GOT3 (cell line): ENCODE measurements at regions not wholly inside any gene's neighbourhood (a gene's known extent, or its start where the extent isn't known, plus 50 kb on each side); places are given as distances from the start of the nearest gene placed in this dataset.
"Not testable (repeated sequence)": the region's sequence is repeated elsewhere in the genome, so short reads cannot be mapped to it uniquely, and the experiment has no call there.

Experiments used
- DNase-seq: peaks from one replicate; lab custom pipeline; 2025; ENCODE audit warnings: mixed read lengths; lab: John Stamatoyannopoulos, UW

DNA sequence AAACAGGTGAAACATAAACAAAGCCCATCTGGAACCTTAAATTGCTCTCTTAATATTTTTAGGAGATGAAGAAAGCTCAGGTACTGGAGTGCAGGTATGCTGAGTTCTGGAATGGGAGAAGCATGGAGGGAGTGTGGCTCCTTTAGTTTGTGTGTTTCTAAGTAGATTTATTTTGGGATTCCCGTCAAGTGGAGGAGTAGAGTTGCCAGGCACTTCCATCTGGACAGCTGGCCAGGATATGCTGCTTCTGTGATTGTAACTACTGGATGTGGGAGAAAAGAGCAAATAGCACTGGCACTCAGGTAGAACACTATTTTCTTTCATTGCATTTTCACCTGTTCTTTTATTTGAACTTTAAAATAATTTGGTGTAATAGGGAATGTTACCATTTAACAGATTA is 182.3 kb upstream of the MAST4 start:
- no peak for DNase-seq

DNA sequence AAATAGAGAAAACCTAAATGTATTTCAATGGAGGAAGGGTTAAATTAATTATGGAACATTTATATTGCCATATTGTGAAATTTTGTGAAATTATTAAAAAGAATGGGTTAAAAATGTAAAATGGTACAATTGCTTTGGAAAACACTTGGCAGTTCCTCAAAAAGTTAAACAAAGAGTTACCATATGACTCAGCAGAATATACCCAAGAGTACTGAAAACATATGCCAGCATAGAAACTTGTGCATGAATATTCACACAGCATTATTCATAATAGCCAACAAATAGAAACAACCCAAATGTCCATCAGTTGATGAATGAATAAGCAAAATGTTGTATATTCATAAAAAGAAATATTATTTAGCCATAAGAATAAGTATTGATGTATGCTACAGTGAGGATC is 181.0 kb upstream of the MAST4 start:
- no peak for DNase-seq

- DNase-seq, result no peak
These were observed 179.5 kb upstream of the MAST4 start for GRCh38 chr5:66416698-66417097.

DNA sequence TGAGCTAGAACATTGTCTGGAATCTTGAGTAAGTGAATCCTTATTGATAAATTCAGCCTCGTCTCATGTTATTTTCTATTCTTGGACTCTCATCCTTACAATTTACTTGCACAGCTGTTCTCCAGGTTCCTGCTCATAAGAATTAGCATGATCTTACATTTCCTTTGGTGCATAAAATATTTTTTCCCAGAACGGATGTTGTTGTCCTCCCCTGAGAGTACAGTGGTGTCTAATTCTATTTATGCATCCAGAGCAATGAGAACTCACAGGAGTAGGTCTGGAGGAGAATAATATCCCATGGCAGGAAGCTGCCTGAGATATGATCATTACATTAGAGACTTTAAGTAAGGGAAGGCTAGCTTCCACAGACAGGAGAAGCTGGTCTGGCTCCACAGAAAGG is 178.4 kb upstream of the MAST4 start:
- DNase-seq, result no peak

DNA sequence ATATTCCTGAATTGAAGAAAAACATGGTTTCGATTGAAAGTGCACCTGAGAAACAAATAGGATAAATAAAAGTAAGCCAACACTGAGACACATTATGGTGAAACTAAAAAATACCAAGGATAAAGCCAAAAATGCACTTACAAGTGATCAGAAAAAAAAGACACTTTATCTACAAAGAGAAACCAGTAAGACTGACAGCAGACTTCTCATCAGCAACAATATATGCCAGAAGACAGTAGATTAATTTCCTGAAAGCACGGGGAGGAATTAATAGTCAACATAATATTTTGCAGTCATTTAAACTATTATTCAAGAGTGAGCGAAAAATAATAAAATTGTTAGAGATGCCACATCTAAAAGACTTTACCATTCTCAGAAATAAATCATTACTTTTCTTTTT is 172.7 kb upstream of the MAST4 start:
- no peak for DNase-seq

DNA sequence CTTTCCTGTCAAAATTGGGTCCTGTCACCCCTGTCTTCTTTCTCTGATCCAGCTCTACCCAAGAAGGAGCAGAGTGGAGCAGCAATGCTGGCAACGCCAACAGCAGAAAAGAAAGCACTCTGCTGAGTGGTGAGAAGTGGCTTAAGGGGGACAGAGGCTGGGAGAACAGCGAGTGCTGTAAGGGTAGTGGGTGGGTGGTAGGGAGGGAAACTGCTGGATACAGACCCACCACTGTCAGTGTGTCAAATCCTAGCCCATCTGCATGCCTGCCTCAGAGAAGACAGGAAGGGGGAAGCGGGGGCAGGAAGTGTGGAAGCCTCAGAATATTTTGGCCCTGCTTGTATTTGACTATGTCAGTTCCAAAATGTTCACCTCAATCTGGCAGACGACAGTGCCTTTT is 170.4 kb upstream of the MAST4 start:
- DNase-seq, result no peak

- no peak for DNase-seq
These were observed 169.7 kb upstream of the MAST4 start for GRCh38 chr5:66426259-66427138.

GRCh38 chr5:66427139-66427442 is 169.1 kb upstream of the MAST4 start:
- DNase-seq, result no peak

DNA sequence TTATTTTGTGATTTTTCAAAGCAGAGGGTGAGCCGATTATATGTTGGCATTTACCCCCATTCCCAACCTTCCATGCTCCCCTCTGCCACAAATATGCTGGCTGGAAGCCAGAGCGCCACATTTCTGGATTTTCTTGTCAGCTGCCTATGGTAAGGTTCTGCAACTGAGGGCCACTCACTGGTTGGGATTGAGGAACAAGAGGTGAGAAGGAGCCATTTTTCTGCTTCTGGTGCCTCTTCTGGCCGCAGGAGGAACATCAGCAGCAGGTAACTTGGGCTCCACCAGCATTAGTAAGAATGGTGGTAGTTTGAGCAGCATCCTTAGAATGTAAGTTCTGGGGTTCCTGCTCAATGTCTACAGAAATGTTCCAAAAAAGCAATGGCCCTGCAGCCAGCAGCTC is 159.5 kb upstream of the MAST4 start:
- DNase-seq, result no peak

DNA sequence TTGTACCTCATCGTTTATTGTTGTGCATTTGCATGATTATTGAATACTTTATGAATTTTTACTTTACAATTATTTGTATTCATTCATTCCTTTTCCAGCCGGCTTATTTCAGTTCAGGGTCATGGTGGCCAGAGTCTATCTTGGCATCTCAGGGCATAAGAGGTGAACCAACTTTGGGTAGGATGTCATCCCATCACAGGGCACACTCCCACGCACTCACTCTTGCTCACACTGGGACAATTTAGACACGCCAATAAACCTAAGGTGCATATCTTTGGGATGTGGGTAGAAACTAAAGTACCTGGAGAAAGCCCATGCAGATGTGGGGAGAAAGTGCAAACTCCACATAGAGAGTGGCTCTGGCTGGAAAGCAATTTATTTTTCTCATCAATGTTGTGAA is 158.1 kb upstream of the MAST4 start:
- DNase-seq, result no peak

- DNase-seq, result no peak
These were observed 157.5 kb upstream of the MAST4 start for GRCh38 chr5:66438696-66439095.

GRCh38 chr5:66440202-66440680 is 156.0 kb upstream of the MAST4 start:
- DNase-seq, result no peak

DNA sequence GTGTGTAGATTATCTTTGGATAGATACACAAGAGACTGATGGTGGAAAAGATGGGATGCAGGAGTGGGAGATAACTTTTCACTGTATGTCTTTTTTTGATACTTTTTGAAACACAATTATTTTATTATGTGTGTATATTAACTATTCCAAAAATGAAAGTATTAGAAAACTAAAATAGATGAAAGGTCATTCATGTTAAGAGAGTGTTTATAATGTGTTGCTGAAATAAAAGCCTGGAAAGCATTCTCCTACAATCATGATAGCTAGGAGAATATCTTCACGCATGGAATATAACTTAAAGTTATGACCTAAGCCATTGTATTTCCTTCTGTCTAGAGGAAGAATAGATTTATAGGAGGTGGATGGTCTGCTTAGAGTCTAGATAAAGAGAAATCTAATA is 154.8 kb upstream of the MAST4 start:
- DNase-seq, result no peak

GRCh38 chr5:66442951-66443445 is 153.2 kb upstream of the MAST4 start:
- DNase-seq, result no peak

GRCh38 chr5:66443462-66444130 is 152.6 kb upstream of the MAST4 start:
- DNase-seq, result no peak

DNA sequence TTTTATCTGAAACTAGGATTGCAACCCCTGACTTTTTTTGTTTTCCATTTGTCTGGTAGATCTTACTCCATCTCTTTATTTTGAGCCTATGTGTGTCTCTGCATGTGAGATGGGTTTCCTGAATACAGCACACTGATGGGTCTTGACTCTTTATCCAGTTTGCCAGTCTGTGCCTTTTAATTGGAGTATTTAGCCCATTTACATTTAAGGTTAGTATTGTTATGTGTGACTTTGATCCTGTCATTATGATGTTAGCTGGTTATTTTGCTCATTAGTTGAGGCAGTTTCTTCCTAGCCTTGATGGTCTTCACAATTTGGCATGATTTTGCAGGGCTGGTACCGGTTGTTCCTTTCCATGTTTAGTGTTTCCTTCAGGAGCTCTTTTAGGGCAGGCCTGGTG is 148.1 kb upstream of the MAST4 start:
- not testable (repeated sequence) for DNase-seq

DNA sequence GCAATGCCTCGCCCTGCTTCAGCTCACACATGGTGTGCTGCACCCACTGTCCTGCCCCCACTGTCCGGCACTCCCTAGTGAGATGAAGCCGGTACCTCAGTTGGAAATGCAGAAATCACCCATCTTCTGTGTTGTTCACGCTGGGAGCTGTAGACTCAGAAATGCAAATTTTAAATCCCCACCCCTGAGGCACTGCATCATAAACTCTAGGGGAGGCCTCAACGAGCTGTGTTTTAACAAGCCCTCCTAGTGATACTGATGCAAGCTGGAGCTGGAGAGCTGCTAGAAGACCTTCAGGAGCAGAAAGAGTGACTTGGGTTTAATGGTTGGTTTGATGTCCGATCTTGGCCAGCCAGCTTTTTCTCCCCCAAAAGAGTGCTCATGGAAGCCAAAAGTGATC is 146.0 kb upstream of the MAST4 start:
- no peak for DNase-seq

DNA sequence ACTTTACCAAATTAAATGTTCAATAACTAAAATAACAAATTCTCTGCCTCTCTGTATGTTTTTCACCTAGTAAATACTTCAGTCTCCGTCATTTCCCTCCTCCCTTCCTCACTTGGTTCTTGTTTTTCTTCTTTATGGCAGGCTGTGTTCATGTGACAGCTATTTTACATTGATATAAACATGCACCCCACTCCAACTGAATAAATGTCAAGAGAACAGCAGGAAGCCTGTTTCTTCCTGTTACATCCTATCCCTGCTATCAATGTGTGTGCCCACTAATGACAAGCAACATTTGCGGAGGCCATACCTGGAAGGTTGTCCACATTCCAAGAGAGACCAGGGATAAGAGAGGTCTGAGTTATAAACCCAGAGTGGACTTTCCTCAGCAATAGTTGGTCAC is 145.2 kb upstream of the MAST4 start:
- no peak for DNase-seq

DNA sequence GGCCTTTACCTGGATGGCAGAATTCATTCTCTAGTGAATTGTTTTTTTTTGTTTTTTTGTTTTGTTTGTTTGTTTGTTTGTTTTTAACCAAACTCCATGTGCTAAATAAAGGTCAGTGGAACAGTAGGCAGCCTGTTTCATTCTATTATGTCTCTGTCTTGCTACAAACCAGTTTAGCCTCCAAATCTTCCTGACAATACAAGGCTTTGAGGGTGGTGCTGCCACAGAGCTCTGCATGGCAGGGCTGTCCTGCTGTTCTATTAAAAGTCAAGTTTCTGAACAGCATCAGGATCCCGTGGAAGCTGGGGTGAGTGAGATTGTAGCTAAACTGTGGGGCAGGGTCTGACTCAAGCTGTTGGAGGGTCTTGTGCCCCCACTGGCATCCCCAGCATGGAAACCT is 144.1 kb upstream of the MAST4 start:
- DNase-seq, result no peak

GRCh38 chr5:66454186-66455078 is 141.8 kb upstream of the MAST4 start:
- DNase-seq, result no peak

DNA sequence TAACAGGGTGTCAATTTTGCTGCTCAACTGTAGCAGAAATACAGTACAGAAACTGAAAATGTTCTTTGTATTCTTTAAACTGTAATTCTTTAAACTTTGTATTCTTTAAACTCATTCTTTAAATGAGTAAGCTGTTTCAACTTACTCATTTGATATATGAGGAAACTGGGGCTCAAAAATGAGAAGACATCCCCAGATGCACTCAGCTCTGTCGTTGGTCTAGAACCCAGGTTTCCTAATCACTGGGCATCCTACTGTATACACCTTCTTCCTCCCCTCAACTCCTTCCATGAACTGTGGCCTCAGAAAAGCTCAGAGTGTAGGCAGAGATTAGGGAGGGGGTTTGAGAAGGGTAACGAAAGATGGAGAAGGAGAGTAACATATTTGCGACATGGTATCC is 136.5 kb upstream of the MAST4 start:
- no peak for DNase-seq

DNA sequence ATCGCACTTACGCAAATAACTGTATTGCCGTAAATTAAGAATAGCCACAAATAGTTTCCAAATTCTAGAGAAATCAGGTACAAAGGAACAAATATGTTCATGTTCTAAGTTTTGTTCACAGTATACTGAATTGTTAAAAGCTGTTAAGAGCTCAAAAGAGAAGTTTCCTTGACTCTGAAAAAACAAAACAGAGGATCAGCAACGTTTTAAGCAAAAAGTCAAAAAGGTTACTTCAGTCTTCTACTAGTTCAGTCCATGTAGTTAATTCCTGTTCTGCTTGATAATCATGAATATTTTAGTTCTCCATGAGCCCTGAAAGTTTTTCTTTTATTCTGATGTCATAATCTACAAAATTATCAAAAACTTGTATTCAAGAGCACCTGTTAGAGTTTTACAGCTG is 128.6 kb upstream of the MAST4 start:
- DNase-seq, result no peak
